NAMALWA (cell line): ENCODE measurements at regions not wholly inside any gene's neighbourhood (a gene's known extent, or its start where the extent isn't known, plus 50 kb on each side); places are given as distances from the start of the nearest gene placed in this dataset.
"Not testable (repeated sequence)": the region's sequence is repeated elsewhere in the genome, so short reads cannot be mapped to it uniquely, and the experiment has no call there.

ENCODE experiments used
- DNase-seq: peaks from one replicate; pipeline ENCODE4 v3.0.0-alpha.2; 2015; ENCODE audit warnings: low spot score

GRCh38 chr5:34555699-34556508 is 100.2 kb upstream of the RAI14 start:
- no peak for DNase-seq

GRCh38 chr5:34556509-34556782 is 99.7 kb upstream of the RAI14 start:
- no peak for DNase-seq

- not testable (repeated sequence) for DNase-seq
Measured at GRCh38 chr5:34561581-34561980, 94.5 kb upstream of the RAI14 start.

- no peak for DNase-seq
Measured at GRCh38 chr5:34562791-34563190, 93.3 kb upstream of the RAI14 start.

- no peak for DNase-seq
Measured at GRCh38 chr5:34563269-34563668, 92.9 kb upstream of the RAI14 start.

- DNase-seq = no peak
Measured at GRCh38 chr5:34563931-34564709, 92.0 kb upstream of the RAI14 start.

GRCh38 chr5:34564710-34565235 is 91.4 kb upstream of the RAI14 start:
- no peak for DNase-seq

GRCh38 chr5:34570143-34570542 is 86.0 kb upstream of the RAI14 start:
- no peak for DNase-seq

- no peak for DNase-seq
Measured at GRCh38 chr5:34570721-34571676, 85.1 kb upstream of the RAI14 start.

- no peak for DNase-seq
Measured at GRCh38 chr5:34571677-34572041, 84.5 kb upstream of the RAI14 start.

GRCh38 chr5:34574936-34575467 is 81.1 kb upstream of the RAI14 start:
- no peak for DNase-seq

- no peak for DNase-seq
Measured at GRCh38 chr5:34576891-34577666, 79.0 kb upstream of the RAI14 start.

GRCh38 chr5:34578962-34579361 is 77.2 kb upstream of the RAI14 start:
- no peak for DNase-seq

- no peak for DNase-seq
Measured at GRCh38 chr5:34580983-34581382, 75.1 kb upstream of the RAI14 start.

GRCh38 chr5:34582371-34582770 is 73.8 kb upstream of the RAI14 start:
- no peak for DNase-seq

GRCh38 chr5:34583167-34583566 is 73.0 kb upstream of the RAI14 start:
- DNase-seq = no peak

GRCh38 chr5:34584165-34584564 is 72.0 kb upstream of the RAI14 start:
- no peak for DNase-seq

- no peak for DNase-seq
Measured at GRCh38 chr5:34585601-34586104, 70.5 kb upstream of the RAI14 start.

- no peak for DNase-seq
Measured at GRCh38 chr5:34586117-34586885, 69.8 kb upstream of the RAI14 start.
